ENCODE measurements at regions not wholly inside any gene's neighbourhood (a gene's known extent, or its start where the extent isn't known, plus 50 kb on each side); places are given as distances from the start of the nearest gene placed in this dataset.

DNA sequence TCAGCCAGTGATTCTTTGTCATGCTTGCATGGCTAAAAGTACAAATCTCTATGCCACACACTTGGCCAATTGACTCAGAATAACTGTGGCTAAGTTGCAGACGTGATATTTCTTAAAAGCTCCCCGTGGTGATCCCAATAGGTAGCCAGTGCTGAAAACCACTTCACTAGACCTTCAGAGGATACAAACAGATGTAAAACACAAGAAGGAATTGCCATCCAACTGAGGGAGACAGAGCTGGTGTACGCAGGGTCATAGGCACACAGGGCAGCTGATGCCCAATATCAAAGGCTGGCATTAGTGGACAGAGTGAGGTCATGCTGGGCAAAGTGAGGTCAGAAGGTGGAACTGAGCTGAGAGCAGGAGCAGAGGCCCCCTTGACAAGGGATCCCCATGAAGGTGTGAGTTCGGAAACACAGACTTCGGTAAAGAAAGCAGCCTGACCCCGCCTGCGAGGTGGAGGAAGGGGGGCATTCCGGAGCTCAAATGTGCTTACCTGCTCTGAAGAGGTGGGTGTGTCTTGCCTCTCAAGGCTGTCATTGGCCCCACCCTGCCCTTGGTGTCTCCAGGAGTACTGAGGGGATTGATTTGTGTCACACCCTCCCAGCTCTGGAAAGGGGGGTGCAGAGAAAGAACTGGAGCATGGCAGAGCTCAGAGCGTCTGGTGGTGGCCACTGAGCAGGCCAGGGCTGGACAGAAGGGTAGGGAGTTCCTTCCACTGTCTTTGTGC is 344.9 kb upstream of the B3GAT1 start:
- no peak for ATAC-seq
- Histone ChIP-seq H3K4me3 (no peak overlapping the region), H3K9me3 (no peaks in the 10 kb centered on the region), H3K27ac (no peak overlapping the region), H3K36me3 (no peaks in the 10 kb centered on the region), H3K4me1 (no peaks in the 10 kb centered on the region), H3K27me3 (peaks cover 0 to 39% (median 0%) of the 10 kb centered on the region in 9 donors)
- no peak for DNase-seq
- 71 to 72% (median 71%) methylated on average over 9 of the region's 9 CpGs for WGBS, 4 donors
- no peak for TF ChIP-seq POLR2A (IDR thresholded peaks at IDR 0.05)
- TF ChIP-seq, protein P1, sequence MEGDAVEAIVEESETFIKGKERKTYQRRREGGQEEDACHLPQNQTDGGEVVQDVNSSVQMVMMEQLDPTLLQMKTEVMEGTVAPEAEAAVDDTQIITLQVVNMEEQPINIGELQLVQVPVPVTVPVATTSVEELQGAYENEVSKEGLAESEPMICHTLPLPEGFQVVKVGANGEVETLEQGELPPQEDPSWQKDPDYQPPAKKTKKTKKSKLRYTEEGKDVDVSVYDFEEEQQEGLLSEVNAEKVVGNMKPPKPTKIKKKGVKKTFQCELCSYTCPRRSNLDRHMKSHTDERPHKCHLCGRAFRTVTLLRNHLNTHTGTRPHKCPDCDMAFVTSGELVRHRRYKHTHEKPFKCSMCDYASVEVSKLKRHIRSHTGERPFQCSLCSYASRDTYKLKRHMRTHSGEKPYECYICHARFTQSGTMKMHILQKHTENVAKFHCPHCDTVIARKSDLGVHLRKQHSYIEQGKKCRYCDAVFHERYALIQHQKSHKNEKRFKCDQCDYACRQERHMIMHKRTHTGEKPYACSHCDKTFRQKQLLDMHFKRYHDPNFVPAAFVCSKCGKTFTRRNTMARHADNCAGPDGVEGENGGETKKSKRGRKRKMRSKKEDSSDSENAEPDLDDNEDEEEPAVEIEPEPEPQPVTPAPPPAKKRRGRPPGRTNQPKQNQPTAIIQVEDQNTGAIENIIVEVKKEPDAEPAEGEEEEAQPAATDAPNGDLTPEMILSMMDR (IDR thresholded peaks at IDR 0.05) = no peak
- intact Hi-C loops (cut with DNase I) = no loop called here

DNA sequence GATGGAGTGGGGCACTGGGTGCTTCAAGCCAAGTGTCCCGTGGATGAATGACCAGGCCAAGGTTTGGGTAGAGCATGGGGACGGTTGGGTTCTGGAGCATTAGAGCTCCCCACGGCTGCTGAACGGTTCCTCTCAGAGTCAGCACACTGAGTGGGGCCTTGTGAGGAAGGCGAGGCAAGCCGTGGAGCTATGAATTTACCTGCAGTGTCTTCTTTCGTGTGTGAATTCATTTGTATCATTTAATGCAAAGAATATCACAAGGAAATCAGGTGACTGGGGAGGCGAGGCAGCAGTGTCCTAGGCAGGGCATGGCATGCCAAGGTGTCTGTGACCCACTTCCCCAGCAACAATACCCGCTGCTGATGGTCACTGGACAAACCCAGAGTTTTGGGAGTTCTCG is 343.5 kb upstream of the B3GAT1 start:
- ATAC-seq = no peak
- H3K36me3 ChIP-seq = no peaks in the 10 kb centered on the region

DNA sequence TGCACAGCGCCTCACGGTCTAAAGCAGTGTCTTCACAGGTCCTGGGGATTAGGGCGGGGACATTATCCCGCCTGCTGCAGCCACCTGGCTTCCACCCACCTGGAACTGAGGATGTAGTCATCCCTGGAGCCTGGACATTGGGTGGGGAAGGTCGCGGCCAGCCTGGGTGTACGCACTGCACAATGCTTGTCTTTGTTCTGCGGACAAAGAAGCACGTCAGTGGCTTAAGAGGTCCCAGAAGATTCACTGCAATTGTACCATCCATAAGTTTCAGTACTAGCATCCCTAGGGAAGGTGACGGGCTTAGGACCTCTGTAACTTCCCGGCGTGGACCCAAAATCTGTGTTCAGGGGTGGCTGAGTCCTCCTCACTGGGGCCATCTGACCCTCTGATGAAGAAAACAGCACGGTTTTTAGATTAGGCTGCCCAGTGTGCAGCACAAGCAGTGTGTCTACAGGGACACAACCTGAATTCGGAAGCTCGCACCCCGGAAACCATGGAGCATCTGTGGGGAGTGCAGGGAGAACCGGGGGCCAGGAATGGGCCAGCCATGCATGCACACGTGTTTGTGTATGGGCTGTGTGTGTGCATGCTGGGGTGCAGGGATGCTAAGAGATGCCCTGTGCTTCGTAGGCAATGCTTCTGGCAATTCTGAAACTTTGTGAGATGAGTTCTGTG is 342.6 kb upstream of the B3GAT1 start:
- Histone ChIP-seq H3K4me3 (no peak overlapping the region), H3K27me3 (peaks cover 0 to 44% (median 0%) of the 10 kb centered on the region in 9 donors), H3K36me3 (no peaks in the 10 kb centered on the region), H3K4me1 (no peaks in the 10 kb centered on the region), H3K27ac (no peak overlapping the region), H3K9me3 (no peaks in the 10 kb centered on the region)
- intact Hi-C loops (cut with DNase I) = no loop called here
- TF ChIP-seq, protein P1 (IDR thresholded peaks at IDR 0.05) = no peak
- TF ChIP-seq POLR2A (IDR thresholded peaks at IDR 0.05) = no peak
- no peak for DNase-seq
- WGBS, 4 donors = 61 to 78% (median 67%) methylated on average over 15 to 19 of the region's 19 CpGs
- no peak for ATAC-seq

More for the DNA sequence above, 343.5 kb upstream of the B3GAT1 start:
- no peaks in the 10 kb centered on the region for H3K4me1 ChIP-seq
- 78 to 90% (median 83%) methylated on average over 10 of the region's 10 CpGs for WGBS, 4 donors
- DNase-seq = no peak
- no peaks in the 10 kb centered on the region for H3K9me3 ChIP-seq
- intact Hi-C loops (cut with DNase I) = no loop called here
- TF ChIP-seq, protein P1 (IDR thresholded peaks at IDR 0.05) = no peak
- TF ChIP-seq POLR2A (IDR thresholded peaks at IDR 0.05) = no peak
- H3K27ac ChIP-seq = no peak overlapping the region
- H3K4me3 ChIP-seq = no peak overlapping the region
- H3K27me3 ChIP-seq = peaks cover 0 to 44% (median 0%) of the 10 kb centered on the region in 9 donors

DNA sequence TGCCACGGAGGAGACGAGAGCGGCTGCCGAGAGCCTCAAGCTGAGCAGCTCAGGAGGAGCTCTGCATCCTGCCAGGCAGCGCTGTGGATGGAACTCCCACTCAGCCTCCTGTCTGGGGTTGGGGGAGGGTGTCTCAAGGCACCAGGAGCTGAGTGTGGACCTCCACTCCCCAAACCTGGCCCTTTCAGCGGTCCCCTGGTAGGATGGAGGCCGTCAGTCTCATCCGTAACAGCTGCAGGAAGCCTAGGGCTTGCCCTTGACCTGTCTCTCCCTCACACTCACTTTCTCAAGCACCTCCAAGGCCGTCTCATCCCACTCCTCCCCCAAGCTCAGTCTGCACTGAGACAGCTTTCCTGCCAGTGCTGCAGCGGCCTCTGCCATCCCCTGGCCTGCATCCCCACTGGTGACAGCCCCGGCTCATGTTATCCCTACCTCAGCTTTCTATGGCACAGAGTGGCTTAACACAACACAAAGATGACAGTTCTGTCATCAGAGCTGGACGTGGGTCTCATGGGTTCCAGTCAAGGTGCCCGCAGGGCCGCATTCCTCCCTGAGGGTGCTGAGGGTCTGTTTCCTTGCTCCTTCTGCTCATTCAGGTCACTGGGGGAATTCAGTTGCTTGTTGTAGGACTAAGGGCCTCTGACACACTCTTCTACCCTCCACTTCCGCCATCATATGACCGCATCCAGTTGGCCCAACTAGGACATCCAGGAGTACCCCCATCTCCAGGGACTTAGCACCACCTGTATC is 341.9 kb upstream of the B3GAT1 start:
- no peaks in the 10 kb centered on the region for H3K9me3 ChIP-seq
- no peaks in the 10 kb centered on the region for H3K4me1 ChIP-seq
- WGBS, 4 donors = 67 to 75% (median 70%) methylated on average over 16 of the region's 16 CpGs
- H3K27me3 ChIP-seq = peaks cover 0 to 50% (median 0%) of the 10 kb centered on the region in 9 donors
- no peak overlapping the region for H3K27ac ChIP-seq
- H3K4me3 ChIP-seq = no peak overlapping the region
- no peak for DNase-seq
- no peak for ATAC-seq
- intact Hi-C loops (cut with DNase I) = no loop called here
- TF ChIP-seq POLR2A (IDR thresholded peaks at IDR 0.05) = no peak
- TF ChIP-seq, protein P1 (IDR thresholded peaks at IDR 0.05) = no peak
- no peaks in the 10 kb centered on the region for H3K36me3 ChIP-seq

Data from heart left ventricle (tissue), 16 donors.